ENCODE measurements at regions not wholly inside any gene's neighbourhood (a gene's known extent, or its start where the extent isn't known, plus 50 kb on each side); places are given as distances from the start of the nearest gene placed in this dataset.

- no peak for TF ChIP-seq CTCF (IDR thresholded peaks at IDR 0.05; ENCODE audit: poor library complexity)
- no peak for TF ChIP-seq EZH2 (IDR thresholded peaks at IDR 0.05; ENCODE audit: borderline replicate concordance)
- TF ChIP-seq EZH2phosphoT487 (IDR thresholded peaks at IDR 0.05; ENCODE audit: low read depth, severe bottlenecking, unreplicated experiment): no peak
Measured at GRCh38 chr21:38948377-38949069, 142.8 kb downstream of the ETS2 start.
